Uterus (tissue), 3 donors: ENCODE measurements at regions not wholly inside any gene's neighbourhood (a gene's known extent, or its start where the extent isn't known, plus 50 kb on each side); places are given as distances from the start of the nearest gene placed in this dataset.

Source experiments
- DNase-seq, 2 donors: peaks; one replicate each; pipeline ENCODE4 v3.0.0-alpha.2; 2019 to 2020
- H3K27ac ChIP-seq, 2 donors: fragments of 200-600 bp; sonication (generic); 1 replicate in 1 of 2; 2 replicates in 1 of 2; pipeline ENCODE4 v1.5.1; 2016 to 2018
- H3K27me3 ChIP-seq, 2 donors: fragments of 200-600 bp; sonication (generic); one replicate each; pipeline ENCODE4 v1.5.1; 2018 to 2019; ENCODE audit warnings: control low read depth in 1 of 2
- H3K36me3 ChIP-seq, 2 donors: fragments of 200-600 bp; sonication (generic); one replicate each; pipeline ENCODE4 v1.5.1; 2019; ENCODE audit warnings: control low read depth in 1 of 2
- H3K4me1 ChIP-seq, 2 donors: fragments of 200-600 bp; sonication (generic); one replicate each; pipeline ENCODE4 v1.5.1; 2018 to 2019; ENCODE audit warnings: control low read depth in 1 of 2
- H3K4me3 ChIP-seq, 2 donors: fragments of 200-600 bp; sonication (generic); 1 replicate in 1 of 2; 2 replicates in 1 of 2; pipeline ENCODE4 v1.5.1; 2018 to 2019; ENCODE audit warnings: mild to moderate bottlenecking in 1 of 2
- H3K9me3 ChIP-seq, 2 donors: fragments of 200-600 bp; sonication (generic); one replicate each; pipeline ENCODE4 v1.5.1; 2019; ENCODE audit warnings: control low read depth in 1 of 2
- POLR2A ChIP-seq, 2 donors: fragments of 450-650 bp; IDR thresholded peaks; one replicate each; pipeline ENCODE4 v1.6.1; 2016; ENCODE audit warnings: antibody characterized with exemption in 2 of 2, mild to moderate bottlenecking in 1 of 2, moderate library complexity in 1 of 2
- intact Hi-C: fragments of 100-400 bp; cut with DNase I; formaldehyde crosslinking; loops from one replicate; pipeline ENCODE4 v1.15.1; 2023; ENCODE audit warnings: low total_unique reads
- TF ChIP-seq, protein P1 (sequence below), 4 experiments: fragments of 200-600 bp in 2 of 4; fragments of 450-650 bp in 2 of 4; sonication (generic) in 2 of 4; IDR thresholded peaks; one replicate each; pipeline ENCODE4 v1.5.1; 2016 to 2019; ENCODE audit warnings: antibody characterized with exemption in 4 of 4, mild to moderate bottlenecking in 2 of 4, moderate library complexity in 1 of 4
- donor health status: DM: yes; HTN: yes; CAD: no.

DNA sequence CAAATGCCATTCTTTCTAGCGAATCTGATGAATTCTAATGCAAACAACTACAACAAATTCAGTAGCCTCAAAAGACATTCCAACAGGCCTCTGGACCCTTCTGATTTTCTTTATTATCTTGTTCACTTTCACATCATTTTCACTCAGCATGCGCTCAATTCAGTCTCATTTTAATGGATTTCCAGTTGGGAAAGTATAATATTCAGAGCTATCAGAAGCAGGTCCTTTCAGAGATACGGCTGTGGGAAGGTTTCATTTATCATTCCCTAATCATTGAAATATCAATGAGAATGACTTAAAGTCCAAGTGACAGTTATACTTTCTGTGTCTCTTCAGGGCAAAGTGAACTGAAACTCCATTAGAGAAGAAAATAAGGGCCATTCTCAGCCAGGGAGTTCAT, 1083.7 kb upstream of the FLRT2 start:
- Histone ChIP-seq H3K27me3 (no peaks in the 10 kb centered on the region), H3K4me3 (no peak overlapping the region), H3K9me3 (no peaks in the 10 kb centered on the region), H3K36me3 (no peaks in the 10 kb centered on the region), H3K27ac (no peak overlapping the region), H3K4me1 (no peaks in the 10 kb centered on the region)
- no peak for TF ChIP-seq POLR2A (IDR thresholded peaks at IDR 0.05)
- TF ChIP-seq, protein P1, sequence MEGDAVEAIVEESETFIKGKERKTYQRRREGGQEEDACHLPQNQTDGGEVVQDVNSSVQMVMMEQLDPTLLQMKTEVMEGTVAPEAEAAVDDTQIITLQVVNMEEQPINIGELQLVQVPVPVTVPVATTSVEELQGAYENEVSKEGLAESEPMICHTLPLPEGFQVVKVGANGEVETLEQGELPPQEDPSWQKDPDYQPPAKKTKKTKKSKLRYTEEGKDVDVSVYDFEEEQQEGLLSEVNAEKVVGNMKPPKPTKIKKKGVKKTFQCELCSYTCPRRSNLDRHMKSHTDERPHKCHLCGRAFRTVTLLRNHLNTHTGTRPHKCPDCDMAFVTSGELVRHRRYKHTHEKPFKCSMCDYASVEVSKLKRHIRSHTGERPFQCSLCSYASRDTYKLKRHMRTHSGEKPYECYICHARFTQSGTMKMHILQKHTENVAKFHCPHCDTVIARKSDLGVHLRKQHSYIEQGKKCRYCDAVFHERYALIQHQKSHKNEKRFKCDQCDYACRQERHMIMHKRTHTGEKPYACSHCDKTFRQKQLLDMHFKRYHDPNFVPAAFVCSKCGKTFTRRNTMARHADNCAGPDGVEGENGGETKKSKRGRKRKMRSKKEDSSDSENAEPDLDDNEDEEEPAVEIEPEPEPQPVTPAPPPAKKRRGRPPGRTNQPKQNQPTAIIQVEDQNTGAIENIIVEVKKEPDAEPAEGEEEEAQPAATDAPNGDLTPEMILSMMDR (IDR thresholded peaks at IDR 0.05) = no peak
- intact Hi-C loops = no loop called here
- DNase-seq = no peak

DNA sequence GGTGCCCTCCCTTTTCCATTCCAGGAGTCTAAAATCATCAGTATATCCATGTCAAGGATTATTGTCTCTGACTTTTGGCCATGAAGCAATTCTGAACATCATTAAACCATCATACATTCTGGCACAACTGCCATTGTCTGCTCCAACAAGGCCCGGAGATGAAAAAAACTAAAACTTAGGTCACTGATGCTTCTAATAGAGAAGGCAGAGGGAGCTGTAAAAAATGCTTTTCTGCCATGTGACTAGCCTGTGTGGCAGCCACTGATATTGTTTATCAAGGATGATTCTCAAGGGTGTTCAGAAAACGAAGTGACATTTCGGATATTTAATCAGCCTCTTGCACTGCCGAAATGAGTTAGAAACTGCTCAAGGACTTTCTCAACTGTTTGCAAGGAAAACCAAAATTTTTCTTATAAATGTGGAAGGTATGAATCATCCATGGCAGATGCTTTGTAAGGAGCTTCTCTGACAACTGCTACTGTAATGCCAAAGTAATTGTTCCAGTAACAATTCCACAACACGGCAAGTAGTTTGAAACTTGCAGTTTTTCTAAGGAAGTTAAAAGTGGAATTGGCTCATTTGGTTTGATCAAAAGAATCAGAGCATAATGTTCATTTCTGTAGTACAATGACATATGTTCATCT, 1076.5 kb upstream of the FLRT2 start:
- no peak for DNase-seq
- intact Hi-C loops = no loop called here
- H3K27ac ChIP-seq = no peak overlapping the region

DNA sequence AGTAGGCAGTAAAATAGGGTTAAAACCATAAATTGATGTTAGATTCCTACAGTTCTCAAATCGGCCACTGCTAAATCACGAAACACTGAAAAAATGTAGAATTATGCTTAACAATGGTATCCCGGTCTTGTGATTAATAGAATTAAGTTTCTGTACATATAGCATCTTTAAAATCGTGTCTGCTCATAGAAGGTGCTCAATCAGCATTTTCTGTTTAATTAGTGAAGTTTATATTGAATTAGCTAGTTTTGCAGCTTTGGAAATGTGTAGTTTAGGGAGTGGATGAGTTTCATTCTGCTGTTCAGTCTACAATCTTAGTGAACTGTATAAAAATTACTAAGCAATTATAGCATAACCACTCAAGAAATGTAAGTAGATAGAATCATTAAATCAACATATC, 1075.8 kb upstream of the FLRT2 start:
- Histone ChIP-seq H3K9me3 (no peaks in the 10 kb centered on the region), H3K4me3 (no peak overlapping the region), H3K27ac (no peak overlapping the region), H3K27me3 (no peaks in the 10 kb centered on the region), H3K36me3 (no peaks in the 10 kb centered on the region), H3K4me1 (no peaks in the 10 kb centered on the region)
- no peak for TF ChIP-seq POLR2A (IDR thresholded peaks at IDR 0.05)
- TF ChIP-seq, protein P1 (IDR thresholded peaks at IDR 0.05) = no peak
- intact Hi-C loops = no loop called here
- DNase-seq = no peak

More for the DNA sequence above, 1076.5 kb upstream of the FLRT2 start:
- Histone ChIP-seq H3K4me3 (no peak overlapping the region), H3K4me1 (no peaks in the 10 kb centered on the region), H3K27me3 (no peaks in the 10 kb centered on the region), H3K36me3 (no peaks in the 10 kb centered on the region), H3K9me3 (no peaks in the 10 kb centered on the region)
- TF ChIP-seq POLR2A (IDR thresholded peaks at IDR 0.05) = no peak
- TF ChIP-seq, protein P1 (IDR thresholded peaks at IDR 0.05) = no peak

DNA sequence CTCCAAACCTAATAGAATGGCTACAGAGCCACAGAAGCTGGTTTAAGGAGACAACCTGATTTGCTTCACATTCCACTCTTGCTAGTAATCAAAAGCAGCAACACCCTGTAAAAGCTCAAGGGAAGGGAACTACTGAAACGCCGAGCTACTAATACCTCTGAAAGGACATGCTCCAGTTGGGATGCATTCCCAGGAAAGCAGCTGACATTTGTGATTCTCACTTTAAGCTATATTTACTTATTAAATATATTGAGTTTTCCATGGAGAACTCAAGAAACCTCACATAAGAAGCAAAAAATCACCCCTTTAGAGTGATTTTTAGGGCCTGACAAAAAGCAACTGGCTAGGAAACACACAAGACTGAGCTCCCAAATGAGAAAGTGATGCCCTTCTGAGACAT, 1073.0 kb upstream of the FLRT2 start:
- no peak for DNase-seq
- Histone ChIP-seq H3K4me1 (no peaks in the 10 kb centered on the region), H3K27ac (no peak overlapping the region), H3K9me3 (no peaks in the 10 kb centered on the region), H3K4me3 (no peak overlapping the region), H3K36me3 (no peaks in the 10 kb centered on the region), H3K27me3 (no peaks in the 10 kb centered on the region)
- TF ChIP-seq POLR2A (IDR thresholded peaks at IDR 0.05) = no peak
- TF ChIP-seq, protein P1 (IDR thresholded peaks at IDR 0.05) = no peak
- intact Hi-C loops = no loop called here

DNA sequence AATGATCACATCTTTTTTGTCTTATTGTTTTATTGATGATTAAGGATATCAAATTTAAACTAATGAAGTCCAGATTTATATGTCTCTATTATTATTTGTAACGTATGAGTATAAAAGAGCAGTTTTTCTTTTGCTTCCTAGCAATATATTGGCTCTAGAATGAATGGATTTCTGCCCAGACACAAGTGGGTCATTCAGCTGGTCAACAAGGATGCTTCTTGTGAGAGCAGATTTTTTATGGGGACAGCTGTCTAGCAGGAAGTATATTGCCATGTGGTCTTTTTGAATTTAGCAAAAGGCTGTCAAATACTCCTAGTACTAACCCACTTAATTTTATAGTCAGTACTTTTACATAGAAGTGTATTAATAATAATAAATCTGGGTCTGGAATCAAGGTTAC, 1071.1 kb upstream of the FLRT2 start:
- H3K4me1 ChIP-seq = no peaks in the 10 kb centered on the region
- no peak overlapping the region for H3K4me3 ChIP-seq
- intact Hi-C loops = no loop called here
- H3K27me3 ChIP-seq = no peaks in the 10 kb centered on the region
- TF ChIP-seq POLR2A (IDR thresholded peaks at IDR 0.05) = no peak
- TF ChIP-seq, protein P1 (IDR thresholded peaks at IDR 0.05) = no peak
- H3K36me3 ChIP-seq = no peaks in the 10 kb centered on the region
- no peak overlapping the region for H3K27ac ChIP-seq
- no peak for DNase-seq
- no peaks in the 10 kb centered on the region for H3K9me3 ChIP-seq
